ENCODE measurements at regions not wholly inside any gene's neighbourhood (a gene's known extent, or its start where the extent isn't known, plus 50 kb on each side); places are given as distances from the start of the nearest gene placed in this dataset.

- TF ChIP-seq CTCF (IDR thresholded peaks at IDR 0.05) (no peak), POLR2A (IDR thresholded peaks at IDR 0.05) (no peak)
Measured at GRCh38 chrX:7225338-7225737, 77.4 kb upstream of the PUDP start.
